DND-41 (cell line): ENCODE measurements at regions not wholly inside any gene's neighbourhood (a gene's known extent, or its start where the extent isn't known, plus 50 kb on each side); places are given as distances from the start of the nearest gene placed in this dataset.

ENCODE experiments used
- ATAC-seq: fragments of 200-7000 bp; cut with Tn5 transposase; 3 replicates; pipeline ENCODE4 v1.9.1; 2021; ENCODE audit warnings: low read depth; ENCODE audit not compliant: insufficient read depth
- DNase-seq: peaks from one replicate; pipeline ENCODE4 v3.0.0-alpha.2; 2020
- H2AFZ ChIP-seq: 2 replicates; pipeline ENCODE4 v1.6.0; 2012; ENCODE audit warnings: low read depth, low read length
- H3K27ac ChIP-seq: 2 replicates; pipeline ENCODE4 v1.5.1; 2012; ENCODE audit warnings: low read length, inconsistent platforms
- H3K27me3 ChIP-seq: fragments of 200-600 bp; sonication (generic); 2 replicates; pipeline ENCODE4 v1.6.0; 2012; ENCODE audit warnings: low read length, mild to moderate bottlenecking, inconsistent platforms; ENCODE audit not compliant: insufficient read depth, poor library complexity
- H3K36me3 ChIP-seq: 2 replicates; pipeline ENCODE4 v1.5.1; 2012; ENCODE audit warnings: low read length, inconsistent platforms; ENCODE audit not compliant: insufficient read depth
- H3K4me1 ChIP-seq: 2 replicates; pipeline ENCODE4 v1.5.1; 2012; ENCODE audit warnings: mild to moderate bottlenecking, low read length; ENCODE audit not compliant: insufficient read depth
- H3K4me2 ChIP-seq: 2 replicates; pipeline ENCODE4 v1.6.0; 2012; ENCODE audit warnings: mild to moderate bottlenecking, moderate library complexity, low read length, inconsistent platforms; ENCODE audit not compliant: insufficient read depth
- H3K4me3 ChIP-seq, 2 experiments: fragments of 200-600 bp in 1 of 2; shearing (Covaris generic) in 1 of 2; 2 replicates each; pipeline ENCODE4 v1.5.1; 2012 to 2016; ENCODE audit warnings: inconsistent platforms in 2 of 2, low read length in 2 of 2, mild to moderate bottlenecking in 2 of 2, low read depth in 1 of 2, moderate library complexity in 1 of 2
- H3K79me2 ChIP-seq: 2 replicates; pipeline ENCODE4 v1.6.0; 2012; ENCODE audit warnings: low read length, inconsistent platforms; ENCODE audit not compliant: insufficient read depth
- H3K9ac ChIP-seq: 2 replicates; pipeline ENCODE4 v1.6.0; 2012; ENCODE audit warnings: low read depth, mild to moderate bottlenecking, inconsistent platforms, low read length, moderate library complexity
- H3K9me3 ChIP-seq: 2 replicates; pipeline ENCODE4 v1.5.1; 2012; ENCODE audit warnings: low read length, moderate library complexity, mild to moderate bottlenecking, inconsistent platforms; ENCODE audit not compliant: insufficient read depth, severe bottlenecking
- H4K20me1 ChIP-seq: 2 replicates; pipeline ENCODE4 v1.6.0; 2012; ENCODE audit warnings: low read length; ENCODE audit not compliant: insufficient read depth
- EZH2 ChIP-seq: IDR thresholded peaks from 3 replicates; pipeline ENCODE4 v1.6.1; 2012; ENCODE audit warnings: borderline replicate concordance, low read depth, mild to moderate bottlenecking, moderate library complexity, low read length, inconsistent platforms; ENCODE audit not compliant: severe bottlenecking
- TF ChIP-seq, protein P1 (sequence below): IDR thresholded peaks from 2 replicates; pipeline ENCODE4 v1.5.1; 2012; ENCODE audit warnings: borderline replicate concordance, low read length, moderate library complexity, mild to moderate bottlenecking; ENCODE audit not compliant: poor library complexity, severe bottlenecking; ENCODE audit errors: extremely low read depth

DNA sequence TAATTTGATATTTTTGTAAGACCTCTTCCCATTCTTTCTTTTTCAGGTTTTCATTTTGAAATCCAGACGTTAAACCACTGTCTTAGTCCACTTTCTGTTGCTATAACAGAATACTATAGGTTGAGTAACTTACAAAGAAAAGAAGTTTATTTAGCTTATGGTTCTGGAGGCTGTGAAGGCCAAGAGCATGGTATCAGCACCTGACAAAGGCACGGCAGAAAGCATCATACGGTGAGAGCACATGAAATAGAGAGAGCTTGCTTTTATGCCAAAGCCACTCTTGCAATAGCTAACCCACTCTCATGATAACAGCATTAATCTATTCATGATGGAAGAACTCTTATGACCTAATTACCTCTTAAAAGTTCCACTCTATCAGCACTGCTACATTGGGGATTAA lies 255.6 kb upstream of the PDE4D start:
- H3K27ac ChIP-seq = no peak overlapping the region
- no peak for ATAC-seq
- H3K4me3 ChIP-seq = no peak overlapping the region

DNA sequence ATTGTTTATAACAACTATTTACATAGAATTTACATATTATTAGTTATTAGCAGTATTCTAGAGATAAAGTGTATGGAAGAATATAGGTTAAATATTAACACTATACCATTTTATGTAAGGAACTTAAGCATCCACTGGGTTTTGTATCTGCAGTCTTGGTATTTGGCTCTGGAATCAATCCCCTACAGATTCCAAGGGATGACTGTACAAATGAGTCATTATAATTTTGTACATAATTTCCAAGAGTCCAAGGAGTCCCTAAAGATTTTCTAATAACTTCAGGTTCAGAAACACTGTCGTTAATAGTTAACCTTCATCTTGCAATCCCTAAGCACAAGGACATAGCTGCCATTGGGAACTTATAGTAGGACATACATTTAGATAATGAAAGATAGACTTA lies 254.8 kb upstream of the PDE4D start:
- no peak overlapping the region for H3K4me2 ChIP-seq
- H3K4me3 ChIP-seq = no peak overlapping the region
- H3K27me3 ChIP-seq = no peaks in the 10 kb centered on the region
- ATAC-seq (no peak), DNase-seq (no peak)
- no peaks in the 10 kb centered on the region for H3K4me1 ChIP-seq
- H3K9me3 ChIP-seq = no peaks in the 10 kb centered on the region
- no peak overlapping the region for H3K9ac ChIP-seq
- no peak overlapping the region for H3K27ac ChIP-seq
- H4K20me1 ChIP-seq = no peaks in the 10 kb centered on the region
- H3K36me3 ChIP-seq = no peaks in the 10 kb centered on the region
- H2AFZ ChIP-seq = no peak overlapping the region
- H3K79me2 ChIP-seq = no peaks in the 10 kb centered on the region
- no peak for TF ChIP-seq EZH2
- TF ChIP-seq, protein P1, sequence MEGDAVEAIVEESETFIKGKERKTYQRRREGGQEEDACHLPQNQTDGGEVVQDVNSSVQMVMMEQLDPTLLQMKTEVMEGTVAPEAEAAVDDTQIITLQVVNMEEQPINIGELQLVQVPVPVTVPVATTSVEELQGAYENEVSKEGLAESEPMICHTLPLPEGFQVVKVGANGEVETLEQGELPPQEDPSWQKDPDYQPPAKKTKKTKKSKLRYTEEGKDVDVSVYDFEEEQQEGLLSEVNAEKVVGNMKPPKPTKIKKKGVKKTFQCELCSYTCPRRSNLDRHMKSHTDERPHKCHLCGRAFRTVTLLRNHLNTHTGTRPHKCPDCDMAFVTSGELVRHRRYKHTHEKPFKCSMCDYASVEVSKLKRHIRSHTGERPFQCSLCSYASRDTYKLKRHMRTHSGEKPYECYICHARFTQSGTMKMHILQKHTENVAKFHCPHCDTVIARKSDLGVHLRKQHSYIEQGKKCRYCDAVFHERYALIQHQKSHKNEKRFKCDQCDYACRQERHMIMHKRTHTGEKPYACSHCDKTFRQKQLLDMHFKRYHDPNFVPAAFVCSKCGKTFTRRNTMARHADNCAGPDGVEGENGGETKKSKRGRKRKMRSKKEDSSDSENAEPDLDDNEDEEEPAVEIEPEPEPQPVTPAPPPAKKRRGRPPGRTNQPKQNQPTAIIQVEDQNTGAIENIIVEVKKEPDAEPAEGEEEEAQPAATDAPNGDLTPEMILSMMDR = no peak

More for the DNA sequence above, 255.6 kb upstream of the PDE4D start:
- no peak overlapping the region for H3K9ac ChIP-seq
- TF ChIP-seq EZH2 = no peak
- TF ChIP-seq, protein P1 = no peak
- H3K4me1 ChIP-seq = no peaks in the 10 kb centered on the region
- H3K36me3 ChIP-seq = no peaks in the 10 kb centered on the region
- DNase-seq = no peak
- no peaks in the 10 kb centered on the region for H3K27me3 ChIP-seq
- H2AFZ ChIP-seq = no peak overlapping the region
- no peak overlapping the region for H3K4me2 ChIP-seq
- no peaks in the 10 kb centered on the region for H4K20me1 ChIP-seq
- H3K79me2 ChIP-seq = no peaks in the 10 kb centered on the region
- H3K9me3 ChIP-seq = no peaks in the 10 kb centered on the region

DNA sequence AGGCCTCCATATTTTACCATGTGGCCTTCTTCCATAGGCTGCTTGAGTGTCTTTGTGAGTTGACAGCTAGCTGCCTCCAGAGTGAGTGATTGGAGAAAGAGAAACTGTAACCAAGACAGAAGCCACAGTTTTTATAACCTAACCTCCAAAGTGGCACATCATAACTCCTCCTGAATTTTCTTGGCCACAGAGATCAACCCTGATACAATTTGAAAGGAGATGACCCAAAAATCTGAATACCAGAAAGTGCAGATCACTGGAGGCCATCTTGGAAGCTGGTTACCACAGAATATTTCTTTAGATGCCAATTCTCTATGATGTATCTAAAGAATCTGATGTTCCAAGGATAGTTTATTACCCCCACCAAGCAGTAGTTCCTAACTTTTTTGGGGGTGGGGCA lies 254.3 kb upstream of the PDE4D start:
- Histone ChIP-seq H3K27ac (no peak overlapping the region), H3K9me3 (no peaks in the 10 kb centered on the region), H3K4me1 (no peaks in the 10 kb centered on the region), H2AFZ (no peak overlapping the region), H3K27me3 (no peaks in the 10 kb centered on the region), H3K79me2 (no peaks in the 10 kb centered on the region), H3K36me3 (no peaks in the 10 kb centered on the region), H4K20me1 (no peaks in the 10 kb centered on the region), H3K4me3 (no peak overlapping the region), H3K9ac (no peak overlapping the region), H3K4me2 (no peak overlapping the region)
- ATAC-seq (no peak), DNase-seq (no peak)
- TF ChIP-seq, protein P1 = no peak
- no peak for TF ChIP-seq EZH2
